Keratinocyte (primary cell): ENCODE measurements at regions not wholly inside any gene's neighbourhood (a gene's known extent, or its start where the extent isn't known, plus 50 kb on each side); places are given as distances from the start of the nearest gene placed in this dataset.
"Not testable (repeated sequence)": the region's sequence is repeated elsewhere in the genome, so short reads cannot be mapped to it uniquely, and the experiment has no call there.

Experiments used
- EZH2 ChIP-seq: IDR thresholded peaks from one replicate; pipeline ENCODE4 v1.6.1; 2012; ENCODE audit warnings: inconsistent platforms, mild to moderate bottlenecking, low read length, moderate library complexity
- TF ChIP-seq, protein P1 (sequence below), 3 experiments: IDR thresholded peaks in 1 of 3; conservative IDR thresholded peaks in 1 of 3; optimal IDR thresholded peaks in 1 of 3; 2 replicates in 2 of 3; 3 replicates in 1 of 3; pipeline versions ENCODE3 to v1.5.1; 2011; ENCODE audit warnings: low read length in 3 of 3, mild to moderate bottlenecking in 3 of 3, moderate library complexity in 2 of 3, control low read depth in 1 of 3, inconsistent platforms in 1 of 3; ENCODE audit not compliant: insufficient read depth in 2 of 3; ENCODE audit errors: extremely low read depth in 1 of 3

DNA sequence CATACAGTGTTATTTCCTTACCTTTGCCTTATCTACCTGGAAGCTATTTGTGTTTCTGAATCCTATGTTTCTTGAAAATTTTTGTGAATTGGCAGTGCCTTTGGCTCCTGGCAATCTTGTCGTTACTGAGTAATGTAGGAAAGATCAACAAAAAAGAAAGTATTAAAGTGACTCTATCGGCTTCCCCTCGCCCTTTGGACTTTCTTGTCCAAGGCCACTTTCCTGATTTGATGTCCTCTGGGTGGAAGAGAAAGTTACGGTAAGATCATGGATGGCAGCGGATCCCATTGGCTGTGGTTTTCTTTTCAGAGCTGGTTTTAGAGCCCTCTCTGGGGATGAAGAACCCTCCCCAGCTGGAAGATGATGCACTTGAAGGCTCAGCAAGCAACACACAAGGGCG is 324.9 kb upstream of the COX7C start:
- not testable (repeated sequence) for TF ChIP-seq EZH2
- TF ChIP-seq, protein P1, sequence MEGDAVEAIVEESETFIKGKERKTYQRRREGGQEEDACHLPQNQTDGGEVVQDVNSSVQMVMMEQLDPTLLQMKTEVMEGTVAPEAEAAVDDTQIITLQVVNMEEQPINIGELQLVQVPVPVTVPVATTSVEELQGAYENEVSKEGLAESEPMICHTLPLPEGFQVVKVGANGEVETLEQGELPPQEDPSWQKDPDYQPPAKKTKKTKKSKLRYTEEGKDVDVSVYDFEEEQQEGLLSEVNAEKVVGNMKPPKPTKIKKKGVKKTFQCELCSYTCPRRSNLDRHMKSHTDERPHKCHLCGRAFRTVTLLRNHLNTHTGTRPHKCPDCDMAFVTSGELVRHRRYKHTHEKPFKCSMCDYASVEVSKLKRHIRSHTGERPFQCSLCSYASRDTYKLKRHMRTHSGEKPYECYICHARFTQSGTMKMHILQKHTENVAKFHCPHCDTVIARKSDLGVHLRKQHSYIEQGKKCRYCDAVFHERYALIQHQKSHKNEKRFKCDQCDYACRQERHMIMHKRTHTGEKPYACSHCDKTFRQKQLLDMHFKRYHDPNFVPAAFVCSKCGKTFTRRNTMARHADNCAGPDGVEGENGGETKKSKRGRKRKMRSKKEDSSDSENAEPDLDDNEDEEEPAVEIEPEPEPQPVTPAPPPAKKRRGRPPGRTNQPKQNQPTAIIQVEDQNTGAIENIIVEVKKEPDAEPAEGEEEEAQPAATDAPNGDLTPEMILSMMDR (optimal IDR thresholded peaks at IDR 0.05 in 1 of 3, IDR thresholded peaks at IDR 0.05 in 1 of 3, conservative IDR thresholded peaks at IDR 0.05 in 1 of 3; ENCODE audit: extremely low read depth in 1 of 3, insufficient read depth in 2 of 3, low read length in 3 of 3), result not testable (repeated sequence)
